IPS-20b (cell line): ENCODE measurements at regions not wholly inside any gene's neighbourhood (a gene's known extent, or its start where the extent isn't known, plus 50 kb on each side); places are given as distances from the start of the nearest gene placed in this dataset.

ENCODE experiments used
- H3K27ac ChIP-seq: one replicate; pipeline ENCODE4 v1.5.1; 2013; ENCODE audit warnings: low read length
- H3K27me3 ChIP-seq: 2 replicates; pipeline ENCODE4 v1.6.1; 2013; ENCODE audit warnings: mild to moderate bottlenecking, low read length, inconsistent platforms; ENCODE audit not compliant: insufficient read depth
- H3K36me3 ChIP-seq: 2 replicates; pipeline ENCODE4 v1.6.1; 2013; ENCODE audit warnings: low read depth, mild to moderate bottlenecking, inconsistent platforms, low read length, moderate library complexity; ENCODE audit not compliant: insufficient read depth
- H3K4me1 ChIP-seq: 2 replicates; pipeline ENCODE4 v1.6.1; 2013; ENCODE audit warnings: mild to moderate bottlenecking, control low read depth, inconsistent platforms, low read length, moderate library complexity; ENCODE audit not compliant: insufficient read depth
- H3K4me3 ChIP-seq: 2 replicates; pipeline ENCODE4 v1.5.1; 2013; ENCODE audit warnings: mild to moderate bottlenecking, low read length, inconsistent platforms
- H3K9ac ChIP-seq: 2 replicates; pipeline ENCODE4 v1.6.1; 2013; ENCODE audit warnings: low read depth, mild to moderate bottlenecking, inconsistent platforms, low read length, moderate library complexity
- H3K9me3 ChIP-seq: 2 replicates; pipeline ENCODE4 v1.6.1; 2013; ENCODE audit warnings: mild to moderate bottlenecking, low read depth, low read length, inconsistent platforms; ENCODE audit not compliant: insufficient read depth

- H3K4me1 ChIP-seq, result no peaks in the 10 kb centered on the region; the same call in 1 of the 2 replicates
- no peaks in the 10 kb centered on the region for H3K27me3 ChIP-seq
- no peak overlapping the region for H3K4me3 ChIP-seq
- no peak overlapping the region for H3K27ac ChIP-seq
- H3K9ac ChIP-seq, result no peak overlapping the region
- H3K9me3 ChIP-seq, result no peaks in the 10 kb centered on the region
- H3K36me3 ChIP-seq, result no peaks in the 10 kb centered on the region
These were observed 64.7 kb downstream of the GPR6 start for GRCh38 chr6:110042670-110043296.

GRCh38 chr6:110043366-110043994 is 65.4 kb downstream of the GPR6 start:
- no peaks in the 10 kb centered on the region for H3K27me3 ChIP-seq
- H3K36me3 ChIP-seq, result no peaks in the 10 kb centered on the region
- H3K4me3 ChIP-seq, result no peak overlapping the region
- no peak overlapping the region for H3K9ac ChIP-seq
- H3K27ac ChIP-seq, result no peak overlapping the region
- H3K9me3 ChIP-seq, result no peaks in the 10 kb centered on the region
- H3K4me1 ChIP-seq, result no peaks in the 10 kb centered on the region; the same call in 1 of the 2 replicates

DNA sequence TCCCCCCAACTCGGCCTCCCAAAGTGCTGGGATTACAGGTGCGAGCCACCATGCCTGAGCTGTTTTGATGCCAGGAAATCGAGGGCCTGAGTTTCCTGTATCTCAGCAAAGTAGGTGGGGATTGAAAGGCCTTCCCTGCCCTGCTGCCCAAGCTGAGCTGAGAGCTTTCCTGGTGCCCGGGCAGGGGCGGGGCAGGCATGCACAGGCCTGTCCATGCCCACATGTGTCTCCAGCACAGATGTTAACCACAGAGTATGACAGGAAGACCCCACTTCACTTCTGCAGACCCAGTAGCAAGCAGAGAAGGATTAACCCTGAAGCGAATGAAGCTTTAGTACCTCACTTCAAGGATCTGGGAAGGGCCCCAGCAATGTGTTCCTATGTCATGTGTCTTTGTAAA is 66.0 kb downstream of the GPR6 start:
- Histone ChIP-seq H3K27ac (no peak overlapping the region), H3K4me1 (no peaks in the 10 kb centered on the region; the same call in 1 of the 2 replicates), H3K36me3 (no peaks in the 10 kb centered on the region), H3K9me3 (no peaks in the 10 kb centered on the region), H3K27me3 (no peaks in the 10 kb centered on the region), H3K9ac (no peak overlapping the region), H3K4me3 (no peak overlapping the region)

DNA sequence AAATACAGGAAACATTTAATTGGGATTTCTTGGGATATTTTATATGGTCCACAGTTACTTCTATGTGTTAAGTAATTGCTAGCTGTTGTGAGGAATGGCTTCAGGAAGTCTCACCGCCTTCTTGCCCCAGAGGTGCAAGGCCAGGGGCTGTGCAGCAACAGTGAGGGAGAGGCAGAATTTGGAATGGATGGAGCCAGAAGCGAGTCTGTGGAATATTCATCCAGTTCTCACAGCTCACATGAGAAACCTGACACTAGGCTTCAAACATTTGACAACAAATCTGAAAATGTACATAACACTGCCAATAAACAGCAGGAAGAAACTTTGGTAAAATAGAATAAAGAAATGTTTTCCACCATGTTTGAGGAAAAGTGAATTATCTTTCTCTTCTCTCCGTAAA is 66.5 kb downstream of the GPR6 start:
- no peaks in the 10 kb centered on the region for H3K36me3 ChIP-seq
- H3K4me1 ChIP-seq, result no peaks in the 10 kb centered on the region; the same call in 1 of the 2 replicates
- no peak overlapping the region for H3K4me3 ChIP-seq
- H3K27ac ChIP-seq, result no peak overlapping the region
- no peak overlapping the region for H3K9ac ChIP-seq
- no peaks in the 10 kb centered on the region for H3K27me3 ChIP-seq
- no peaks in the 10 kb centered on the region for H3K9me3 ChIP-seq

- H3K27me3 ChIP-seq, result no peaks in the 10 kb centered on the region
- no peak overlapping the region for H3K27ac ChIP-seq
- no peaks in the 10 kb centered on the region for H3K36me3 ChIP-seq
- no peak overlapping the region for H3K4me3 ChIP-seq
- H3K9me3 ChIP-seq, result no peaks in the 10 kb centered on the region
- no peaks in the 10 kb centered on the region for H3K4me1 ChIP-seq
- no peak overlapping the region for H3K9ac ChIP-seq
These were observed 70.2 kb downstream of the GPR6 start for GRCh38 chr6:110048221-110048875.

- H3K27ac ChIP-seq, result no peak overlapping the region
- H3K4me3 ChIP-seq, result no peak overlapping the region
- H3K4me1 ChIP-seq, result no peaks in the 10 kb centered on the region
- H3K9me3 ChIP-seq, result no peaks in the 10 kb centered on the region
- no peak overlapping the region for H3K9ac ChIP-seq
- H3K27me3 ChIP-seq, result no peaks in the 10 kb centered on the region
- H3K36me3 ChIP-seq, result no peaks in the 10 kb centered on the region
These were observed 71.8 kb downstream of the GPR6 start for GRCh38 chr6:110049696-110050439.
